Neural progenitor cell (in vitro differentiated cells): ENCODE measurements at regions not wholly inside any gene's neighbourhood (a gene's known extent, or its start where the extent isn't known, plus 50 kb on each side); places are given as distances from the start of the nearest gene placed in this dataset.

Experiments used
- DNase-seq: peaks from one replicate; pipeline ENCODE4 v3.0.0-alpha.2; 2016; ENCODE audit warnings: low spot score
- H2AFZ ChIP-seq: fragments of 200-600 bp; sonication (generic); replicated peaks from 2 replicates; pipeline ENCODE4 v1.6.1; 2016; ENCODE audit warnings: antibody characterized with exemption
- H3F3A ChIP-seq: fragments of 200-600 bp; sonication (generic); 2 replicates; pipeline ENCODE4 v1.6.1; 2016; ENCODE audit warnings: antibody characterized with exemption, low read depth
- H3K27ac ChIP-seq: fragments of 200-600 bp; sonication (generic); 2 replicates; pipeline ENCODE4 v1.5.1; 2016; ENCODE audit warnings: mild to moderate bottlenecking
- H3K27me3 ChIP-seq: fragments of 200-600 bp; sonication (generic); 2 replicates; pipeline ENCODE4 v1.6.1; 2016; ENCODE audit warnings: mild to moderate bottlenecking, moderate library complexity
- H3K36me3 ChIP-seq: fragments of 200-600 bp; sonication (generic); 2 replicates; pipeline ENCODE4 v1.5.1; 2016
- H3K4me1 ChIP-seq: fragments of 200-600 bp; sonication (generic); 2 replicates; pipeline ENCODE4 v1.6.1; 2016; ENCODE audit warnings: mixed run types
- H3K4me2 ChIP-seq: fragments of 200-600 bp; sonication (generic); 2 replicates; pipeline ENCODE4 v1.6.1; 2016
- H3K4me3 ChIP-seq: fragments of 200-600 bp; sonication (generic); 2 replicates; pipeline ENCODE4 v1.5.1; 2016
- H3K79me2 ChIP-seq: fragments of 200-600 bp; sonication (generic); 2 replicates; pipeline ENCODE4 v1.6.1; 2016; ENCODE audit warnings: low read depth
- H3K9ac ChIP-seq: fragments of 200-600 bp; sonication (generic); 2 replicates; pipeline ENCODE4 v1.6.1; 2016
- H3K9me3 ChIP-seq: fragments of 200-600 bp; sonication (generic); 2 replicates; pipeline ENCODE4 v1.5.1; 2016; ENCODE audit warnings: low read depth
- H4K20me1 ChIP-seq: fragments of 200-600 bp; sonication (generic); 2 replicates; pipeline ENCODE4 v1.6.1; 2016; ENCODE audit warnings: low read depth
- H3K27ac Mint-ChIP-seq: 3 replicates; pipeline ENCODE4 v1.8.0; 2021; ENCODE audit warnings: mixed read lengths
- H3K27me3 Mint-ChIP-seq: 2 replicates; pipeline ENCODE4 v1.8.0; 2022; ENCODE audit warnings: low read depth, mild to moderate bottlenecking, inconsistent platforms, moderate library complexity, mixed read lengths; ENCODE audit not compliant: insufficient read depth
- H3K36me3 Mint-ChIP-seq: 3 replicates; pipeline ENCODE4 v1.8.0; 2021; ENCODE audit warnings: mixed read lengths
- H3K4me1 Mint-ChIP-seq: 3 replicates; pipeline ENCODE4 v1.8.0; 2021; ENCODE audit warnings: mixed read lengths
- H3K4me3 Mint-ChIP-seq: 3 replicates; pipeline ENCODE4 v1.8.0; 2021; ENCODE audit warnings: mild to moderate bottlenecking, moderate library complexity, mixed read lengths
- H3K9me3 Mint-ChIP-seq: 3 replicates; pipeline ENCODE4 v1.8.0; 2020; ENCODE audit warnings: mixed read lengths
- CTCF ChIP-seq: fragments of 200-600 bp; sonication (generic); IDR thresholded peaks from 2 replicates; pipeline ENCODE4 v1.5.1; 2017; ENCODE audit warnings: antibody characterized with exemption, mild to moderate bottlenecking
- EZH2 ChIP-seq: fragments of 200-600 bp; sonication (generic); IDR thresholded peaks from 2 replicates; pipeline ENCODE4 v1.6.1; 2017; ENCODE audit warnings: antibody characterized with exemption, mild to moderate bottlenecking, moderate library complexity
- EZH2phosphoT487 ChIP-seq: fragments of 200-600 bp; sonication (generic); IDR thresholded peaks from 2 replicates; pipeline ENCODE4 v1.6.1; 2017; ENCODE audit warnings: antibody characterized with exemption

- H3K27ac Mint-ChIP-seq: no peak overlapping the region
- no peaks in the 10 kb centered on the region for H3K9me3 ChIP-seq
- no peak overlapping the region for H3K4me2 ChIP-seq
- H3K79me2 ChIP-seq: no peaks in the 10 kb centered on the region
- TF ChIP-seq EZH2: no peak
- TF ChIP-seq CTCF: no peak
- no peak for TF ChIP-seq EZH2phosphoT487
- H3K27ac ChIP-seq: no peak overlapping the region
- peaks cover 41% of the 10 kb centered on the region for H3K4me1 Mint-ChIP-seq
- peaks cover 20% of the 10 kb centered on the region for H3K4me1 ChIP-seq
- no peaks in the 10 kb centered on the region for H3K36me3 Mint-ChIP-seq
- no peaks in the 10 kb centered on the region for H3K36me3 ChIP-seq
- H3K4me3 ChIP-seq: no peak overlapping the region
- no peak overlapping the region for H3K4me3 Mint-ChIP-seq
- peaks cover 6% of the 10 kb centered on the region for H3K27me3 Mint-ChIP-seq
- H2AFZ ChIP-seq: no peak overlapping the region
- H4K20me1 ChIP-seq: no peaks in the 10 kb centered on the region
- no peaks in the 10 kb centered on the region for H3K27me3 ChIP-seq
- H3F3A ChIP-seq: peaks cover 18% of the 10 kb centered on the region
- H3K9ac ChIP-seq: no peak overlapping the region
- no peak for DNase-seq
- H3K9me3 Mint-ChIP-seq: no peaks in the 10 kb centered on the region
Observed at GRCh38 chr5:141800617-141801016, 77.6 kb downstream of the PCDH1 start.

GRCh38 chr5:141799507-141800167 lies 78.6 kb downstream of the PCDH1 start:
- Histone ChIP-seq H2AFZ (no peak overlapping the region), H3K36me3 (no peaks in the 10 kb centered on the region), H3K4me2 (no peak overlapping the region), H3K4me1 (peaks cover 25% of the 10 kb centered on the region), H3K9me3 (no peaks in the 10 kb centered on the region), H3K27ac (no peak overlapping the region), H3K79me2 (no peaks in the 10 kb centered on the region), H3K27me3 (no peaks in the 10 kb centered on the region), H3K4me3 (no peak overlapping the region), H4K20me1 (no peaks in the 10 kb centered on the region), H3K9ac (no peak overlapping the region), H3F3A (peaks cover 18% of the 10 kb centered on the region)
- H3K36me3 Mint-ChIP-seq: no peaks in the 10 kb centered on the region
- peaks cover 37% of the 10 kb centered on the region for H3K4me1 Mint-ChIP-seq
- H3K27me3 Mint-ChIP-seq: peaks cover 11% of the 10 kb centered on the region
- no peak overlapping the region for H3K27ac Mint-ChIP-seq
- TF ChIP-seq CTCF: no peak
- no peak for TF ChIP-seq EZH2
- no peak for TF ChIP-seq EZH2phosphoT487
- DNase-seq: no peak
- H3K9me3 Mint-ChIP-seq: no peaks in the 10 kb centered on the region
- H3K4me3 Mint-ChIP-seq: no peak overlapping the region

GRCh38 chr5:141797425-141797824 lies 80.8 kb downstream of the PCDH1 start:
- peaks cover 32% of the 10 kb centered on the region for H3K4me1 Mint-ChIP-seq
- no peak overlapping the region for H3K27ac ChIP-seq

More at GRCh38 chr5:141797425-141797824, 80.8 kb downstream of the PCDH1 start:
- H3K27me3 Mint-ChIP-seq: peaks cover 10% of the 10 kb centered on the region
- Histone ChIP-seq H3K27me3 (no peaks in the 10 kb centered on the region), H3K9ac (no peak overlapping the region), H3K4me3 (no peak overlapping the region), H3K4me2 (no peak overlapping the region), H3K79me2 (no peaks in the 10 kb centered on the region), H3K9me3 (no peaks in the 10 kb centered on the region), H3F3A (peaks cover 5% of the 10 kb centered on the region), H2AFZ (no peak overlapping the region), H3K36me3 (no peaks in the 10 kb centered on the region), H3K4me1 (peaks cover 15% of the 10 kb centered on the region), H4K20me1 (no peaks in the 10 kb centered on the region)
- no peak for DNase-seq
- no peak overlapping the region for H3K4me3 Mint-ChIP-seq
- TF ChIP-seq EZH2phosphoT487: no peak
- TF ChIP-seq CTCF: no peak
- TF ChIP-seq EZH2: no peak
- no peak overlapping the region for H3K27ac Mint-ChIP-seq
- no peaks in the 10 kb centered on the region for H3K36me3 Mint-ChIP-seq
- H3K9me3 Mint-ChIP-seq: no peaks in the 10 kb centered on the region
